Fibroblast of lung (primary cell): ENCODE measurements at regions not wholly inside any gene's neighbourhood (a gene's known extent, or its start where the extent isn't known, plus 50 kb on each side); places are given as distances from the start of the nearest gene placed in this dataset.

Experiments
- DNase-seq, 2 donors: peaks; one replicate each; pipeline versions ENCODE4 v3.0.0 to v3.0.0-alpha.2; 2010; ENCODE audit warnings: low read depth in 2 of 2
- H2AFZ ChIP-seq: 2 replicates; pipeline ENCODE4 v1.5.1; 2012; ENCODE audit warnings: low read length, control low read depth, inconsistent platforms
- H3K27ac ChIP-seq: 2 replicates; pipeline ENCODE4 v1.5.1; 2011; ENCODE audit warnings: low read length, control low read depth; ENCODE audit not compliant: insufficient read depth
- H3K27me3 ChIP-seq: 2 replicates; pipeline ENCODE4 v1.5.1; 2011; ENCODE audit warnings: mild to moderate bottlenecking, low read length; ENCODE audit not compliant: control insufficient read depth, insufficient read depth
- H3K36me3 ChIP-seq: 2 replicates; pipeline ENCODE4 v1.5.1; 2011; ENCODE audit warnings: low read length; ENCODE audit not compliant: control insufficient read depth, insufficient read depth
- H3K4me1 ChIP-seq: 2 replicates; pipeline ENCODE4 v1.5.1; 2011; ENCODE audit warnings: low read length; ENCODE audit not compliant: control insufficient read depth, insufficient read depth; ENCODE audit errors: extremely low read depth
- H3K4me2 ChIP-seq: 2 replicates; pipeline ENCODE4 v1.5.1; 2011; ENCODE audit warnings: low read length, control low read depth; ENCODE audit not compliant: insufficient read depth; ENCODE audit errors: extremely low read depth
- H3K4me3 ChIP-seq, 4 experiments: fragments of 200-600 bp in 1 of 4; sonication (generic) in 1 of 4; replicated peaks in 1 of 4; 2 replicates each; pipeline ENCODE4 v1.5.1; 2011 to 2016; ENCODE audit warnings: low read length in 4 of 4, low read depth in 3 of 4, mild to moderate bottlenecking in 3 of 4, control low read depth in 2 of 4, inconsistent platforms in 1 of 4, mixed read lengths in 1 of 4; ENCODE audit not compliant: insufficient read depth in 1 of 4; ENCODE audit errors: control extremely low read depth in 1 of 4
- H3K79me2 ChIP-seq: 2 replicates; pipeline ENCODE4 v1.5.1; 2012; ENCODE audit warnings: mild to moderate bottlenecking, low read length, inconsistent platforms; ENCODE audit not compliant: control insufficient read depth, insufficient read depth
- H3K9ac ChIP-seq: 2 replicates; pipeline ENCODE4 v1.5.1; 2011; ENCODE audit warnings: mild to moderate bottlenecking, low read length, control low read depth; ENCODE audit not compliant: insufficient read depth
- H3K9me3 ChIP-seq: 2 replicates; pipeline ENCODE4 v1.5.1; 2012; ENCODE audit warnings: low read depth, low read length; ENCODE audit not compliant: control insufficient read depth, insufficient read depth
- H4K20me1 ChIP-seq: 2 replicates; pipeline ENCODE4 v1.5.1; 2011; ENCODE audit warnings: low read length; ENCODE audit not compliant: control insufficient read depth, insufficient read depth; ENCODE audit errors: extremely low read depth
- CTCF ChIP-seq, 2 donors: IDR thresholded peaks in 1 of 2; conservative IDR thresholded peaks in 1 of 2; 1 replicate in 1 of 2; 2 replicates in 1 of 2; pipeline ENCODE4 v1.5.1; 2011 to 2012; ENCODE audit warnings: low read length in 2 of 2, control low read depth in 1 of 2, inconsistent platforms in 1 of 2, low read depth in 1 of 2, mild to moderate bottlenecking in 1 of 2
- EZH2 ChIP-seq: IDR thresholded peaks from 2 replicates; pipeline ENCODE4 v1.5.1; 2012; ENCODE audit warnings: low read length, control low read depth, mild to moderate bottlenecking; ENCODE audit errors: missing control alignments

- no peak for DNase-seq
- H3K27me3 ChIP-seq: no peaks in the 10 kb centered on the region
- no peaks in the 10 kb centered on the region for H3K9me3 ChIP-seq
- TF ChIP-seq EZH2: no peak
- TF ChIP-seq CTCF (conservative IDR thresholded peaks at IDR 0.05 in 1 of 2, IDR thresholded peaks at IDR 0.05 in 1 of 2; ENCODE audit: low read depth in 1 of 2, low read length in 2 of 2): no peak
- H4K20me1 ChIP-seq: no peaks in the 10 kb centered on the region
- H3K4me3 ChIP-seq: no peak overlapping the region
- H2AFZ ChIP-seq: no peak overlapping the region
- H3K79me2 ChIP-seq: no peaks in the 10 kb centered on the region
- H3K36me3 ChIP-seq: no peaks in the 10 kb centered on the region
- H3K4me2 ChIP-seq: no peak overlapping the region
- H3K27ac ChIP-seq: no peak overlapping the region
- no peak overlapping the region for H3K9ac ChIP-seq
- H3K4me1 ChIP-seq: peaks cover 5% of the 10 kb centered on the region
Observed at GRCh38 chr9:105004466-105005090, 76.6 kb upstream of the ABCA1 start.

- Histone ChIP-seq H3K79me2 (no peaks in the 10 kb centered on the region), H3K27ac (no peak overlapping the region), H3K4me3 (no peak overlapping the region), H3K27me3 (no peaks in the 10 kb centered on the region), H3K9me3 (no peaks in the 10 kb centered on the region), H3K36me3 (no peaks in the 10 kb centered on the region), H3K9ac (no peak overlapping the region), H3K4me1 (peaks cover 5% of the 10 kb centered on the region), H2AFZ (no peak overlapping the region), H3K4me2 (no peak overlapping the region), H4K20me1 (no peaks in the 10 kb centered on the region)
- TF ChIP-seq EZH2 (no peak), CTCF (conservative IDR thresholded peaks at IDR 0.05 in 1 of 2, IDR thresholded peaks at IDR 0.05 in 1 of 2; ENCODE audit: low read depth in 1 of 2, low read length in 2 of 2) (no peak)
- DNase-seq: no peak
Observed at GRCh38 chr9:105005186-105005585, 77.2 kb upstream of the ABCA1 start.

- Histone ChIP-seq H2AFZ (no peak overlapping the region), H3K4me1 (peaks cover 5% of the 10 kb centered on the region), H3K9me3 (no peaks in the 10 kb centered on the region), H3K79me2 (no peaks in the 10 kb centered on the region), H3K9ac (no peak overlapping the region), H3K27me3 (no peaks in the 10 kb centered on the region), H3K4me3 (no peak overlapping the region), H3K4me2 (no peak overlapping the region), H3K36me3 (no peaks in the 10 kb centered on the region), H3K27ac (no peak overlapping the region), H4K20me1 (no peaks in the 10 kb centered on the region)
- no peak for TF ChIP-seq EZH2
- no peak for TF ChIP-seq CTCF (conservative IDR thresholded peaks at IDR 0.05 in 1 of 2, IDR thresholded peaks at IDR 0.05 in 1 of 2; ENCODE audit: low read depth in 1 of 2, low read length in 2 of 2)
- no peak for DNase-seq
Observed at GRCh38 chr9:105006514-105006913, 78.6 kb upstream of the ABCA1 start.
